DOHH2 (cell line): ENCODE measurements at regions not wholly inside any gene's neighbourhood (a gene's known extent, or its start where the extent isn't known, plus 50 kb on each side); places are given as distances from the start of the nearest gene placed in this dataset.

Experiments
- H3F3A ChIP-seq: fragments of 200-600 bp; sonication (generic), shearing (Covaris generic); 2 replicates; pipeline ENCODE4 v1.6.0; 2016; ENCODE audit warnings: antibody characterized with exemption, mild to moderate bottlenecking; ENCODE audit not compliant: control insufficient read depth, insufficient read depth
- H3K27ac ChIP-seq: fragments of 200-600 bp; sonication (generic); 2 replicates; pipeline ENCODE4 v1.5.1; 2014; ENCODE audit warnings: low read depth, mild to moderate bottlenecking, low read length, moderate library complexity
- H3K27me3 ChIP-seq: fragments of 200-600 bp; sonication (generic); 2 replicates; pipeline ENCODE4 v1.6.1; 2014; ENCODE audit warnings: mild to moderate bottlenecking, low read length, mixed read lengths; ENCODE audit not compliant: control insufficient read depth
- H3K36me3 ChIP-seq: fragments of 200-600 bp; sonication (generic); 2 replicates; pipeline ENCODE4 v1.6.1; 2014; ENCODE audit warnings: mild to moderate bottlenecking, low read length, moderate library complexity, mixed read lengths; ENCODE audit not compliant: control insufficient read depth
- H3K4me1 ChIP-seq: fragments of 200-600 bp; sonication (generic); 2 replicates; pipeline ENCODE4 v1.6.1; 2014; ENCODE audit warnings: mild to moderate bottlenecking, low read length, mixed read lengths; ENCODE audit not compliant: control insufficient read depth
- H3K4me2 ChIP-seq: fragments of 200-600 bp; sonication (generic); 2 replicates; pipeline ENCODE4 v1.6.0; 2014; ENCODE audit warnings: mild to moderate bottlenecking, low read length, moderate library complexity
- H3K4me3 ChIP-seq: fragments of 200-600 bp; sonication (generic); 2 replicates; pipeline ENCODE4 v1.5.1; 2014; ENCODE audit warnings: mild to moderate bottlenecking, low read length, mixed read lengths
- H3K79me2 ChIP-seq: fragments of 200-600 bp; sonication (generic); 2 replicates; pipeline ENCODE4 v1.6.1; 2014; ENCODE audit warnings: mild to moderate bottlenecking, low read length, mixed read lengths; ENCODE audit not compliant: control insufficient read depth
- H3K9me2 ChIP-seq: fragments of 200-600 bp; sonication (generic); replicated peaks from 2 replicates; pipeline ENCODE4 v1.6.1; 2014; ENCODE audit warnings: mild to moderate bottlenecking, low read length, mixed read lengths; ENCODE audit not compliant: control insufficient read depth
- H3K9me3 ChIP-seq: fragments of 200-600 bp; sonication (generic); 2 replicates; pipeline ENCODE4 v1.6.1; 2014; ENCODE audit warnings: antibody characterized with exemption, low read length, mixed read lengths; ENCODE audit not compliant: control insufficient read depth, insufficient read depth
- H4K20me1 ChIP-seq: fragments of 200-600 bp; sonication (generic); 2 replicates; pipeline ENCODE4 v1.6.0; 2014; ENCODE audit warnings: low read depth, mild to moderate bottlenecking, antibody characterized with exemption, low read length, moderate library complexity; ENCODE audit not compliant: control insufficient read depth, insufficient read depth
- EZH2phosphoT487 ChIP-seq: fragments of 200-600 bp; sonication (generic); IDR thresholded peaks from 2 replicates; pipeline ENCODE4 v1.6.1; 2017; ENCODE audit warnings: borderline replicate concordance, mild to moderate bottlenecking, antibody characterized with exemption, low read length, moderate library complexity, mixed read lengths
- TF ChIP-seq, protein P1 (sequence below): fragments of 200-600 bp; sonication (generic); IDR thresholded peaks from one replicate; pipeline ENCODE4 v1.5.1; 2014; ENCODE audit warnings: antibody characterized with exemption, mild to moderate bottlenecking, low read depth, low read length; ENCODE audit not compliant: poor library complexity, severe bottlenecking

GRCh38 chr13:107643615-107644014 is 571.7 kb downstream of the LIG4 start:
- no peak overlapping the region for H3K4me3 ChIP-seq
- TF ChIP-seq, protein P1, sequence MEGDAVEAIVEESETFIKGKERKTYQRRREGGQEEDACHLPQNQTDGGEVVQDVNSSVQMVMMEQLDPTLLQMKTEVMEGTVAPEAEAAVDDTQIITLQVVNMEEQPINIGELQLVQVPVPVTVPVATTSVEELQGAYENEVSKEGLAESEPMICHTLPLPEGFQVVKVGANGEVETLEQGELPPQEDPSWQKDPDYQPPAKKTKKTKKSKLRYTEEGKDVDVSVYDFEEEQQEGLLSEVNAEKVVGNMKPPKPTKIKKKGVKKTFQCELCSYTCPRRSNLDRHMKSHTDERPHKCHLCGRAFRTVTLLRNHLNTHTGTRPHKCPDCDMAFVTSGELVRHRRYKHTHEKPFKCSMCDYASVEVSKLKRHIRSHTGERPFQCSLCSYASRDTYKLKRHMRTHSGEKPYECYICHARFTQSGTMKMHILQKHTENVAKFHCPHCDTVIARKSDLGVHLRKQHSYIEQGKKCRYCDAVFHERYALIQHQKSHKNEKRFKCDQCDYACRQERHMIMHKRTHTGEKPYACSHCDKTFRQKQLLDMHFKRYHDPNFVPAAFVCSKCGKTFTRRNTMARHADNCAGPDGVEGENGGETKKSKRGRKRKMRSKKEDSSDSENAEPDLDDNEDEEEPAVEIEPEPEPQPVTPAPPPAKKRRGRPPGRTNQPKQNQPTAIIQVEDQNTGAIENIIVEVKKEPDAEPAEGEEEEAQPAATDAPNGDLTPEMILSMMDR, result no peak
- no peak for TF ChIP-seq EZH2phosphoT487
- H3K79me2 ChIP-seq, result no peaks in the 10 kb centered on the region
- H3K9me2 ChIP-seq, result no peaks in the 10 kb centered on the region
- H4K20me1 ChIP-seq, result no peaks in the 10 kb centered on the region
- no peaks in the 10 kb centered on the region for H3K27me3 ChIP-seq
- H3K4me2 ChIP-seq, result no peak overlapping the region
- H3K36me3 ChIP-seq, result no peaks in the 10 kb centered on the region
- no peaks in the 10 kb centered on the region for H3F3A ChIP-seq
- no peak overlapping the region for H3K27ac ChIP-seq
- no peaks in the 10 kb centered on the region for H3K4me1 ChIP-seq
- no peaks in the 10 kb centered on the region for H3K9me3 ChIP-seq

GRCh38 chr13:107642831-107643230 is 572.5 kb downstream of the LIG4 start:
- no peaks in the 10 kb centered on the region for H4K20me1 ChIP-seq
- H3K36me3 ChIP-seq, result no peaks in the 10 kb centered on the region
- H3K4me1 ChIP-seq, result no peaks in the 10 kb centered on the region
- H3K9me2 ChIP-seq, result no peaks in the 10 kb centered on the region
- no peak overlapping the region for H3K4me2 ChIP-seq
- H3K27ac ChIP-seq, result no peak overlapping the region
- H3K4me3 ChIP-seq, result no peak overlapping the region
- no peak for TF ChIP-seq EZH2phosphoT487
- TF ChIP-seq, protein P1, result no peak
- no peaks in the 10 kb centered on the region for H3K79me2 ChIP-seq
- H3F3A ChIP-seq, result no peaks in the 10 kb centered on the region
- H3K9me3 ChIP-seq, result no peaks in the 10 kb centered on the region
- H3K27me3 ChIP-seq, result no peaks in the 10 kb centered on the region

DNA sequence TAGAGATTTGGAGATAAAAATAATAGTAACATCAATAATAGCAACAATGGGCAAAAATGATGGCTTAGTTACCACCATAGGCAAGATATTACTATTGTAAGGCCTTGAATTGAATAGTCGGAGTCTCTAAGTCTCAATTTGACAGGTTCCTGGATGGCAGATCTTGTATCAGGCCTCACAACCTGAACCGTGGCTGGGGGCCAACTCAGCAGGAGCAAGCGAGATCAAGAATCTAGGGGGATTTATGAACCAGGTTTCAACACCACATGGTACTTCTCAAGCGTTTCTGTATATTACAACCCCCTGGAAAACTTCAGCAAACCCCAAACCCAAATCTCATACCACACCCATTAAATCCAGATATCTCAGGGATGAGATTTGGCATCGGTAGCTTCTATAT is 573.8 kb downstream of the LIG4 start:
- no peaks in the 10 kb centered on the region for H3K4me1 ChIP-seq
- H3K79me2 ChIP-seq, result no peaks in the 10 kb centered on the region
- TF ChIP-seq, protein P1, result no peak
- no peak for TF ChIP-seq EZH2phosphoT487
- H3K9me2 ChIP-seq, result no peaks in the 10 kb centered on the region
- H3K4me3 ChIP-seq, result no peak overlapping the region
- no peaks in the 10 kb centered on the region for H4K20me1 ChIP-seq
- H3K27ac ChIP-seq, result no peak overlapping the region
- H3F3A ChIP-seq, result no peaks in the 10 kb centered on the region
- no peaks in the 10 kb centered on the region for H3K27me3 ChIP-seq
- no peak overlapping the region for H3K4me2 ChIP-seq
- H3K36me3 ChIP-seq, result no peaks in the 10 kb centered on the region
- H3K9me3 ChIP-seq, result no peaks in the 10 kb centered on the region

GRCh38 chr13:107625648-107626047 is 589.7 kb downstream of the LIG4 start:
- H3K27ac ChIP-seq, result no peak overlapping the region
- TF ChIP-seq, protein P1, result no peak
- TF ChIP-seq EZH2phosphoT487, result no peak
- no peaks in the 10 kb centered on the region for H3K9me2 ChIP-seq
- no peaks in the 10 kb centered on the region for H3F3A ChIP-seq
- H3K4me3 ChIP-seq, result no peak overlapping the region
- H3K36me3 ChIP-seq, result no peaks in the 10 kb centered on the region
- no peaks in the 10 kb centered on the region for H3K27me3 ChIP-seq
- H3K79me2 ChIP-seq, result no peaks in the 10 kb centered on the region
- no peak overlapping the region for H3K4me2 ChIP-seq
- no peaks in the 10 kb centered on the region for H3K9me3 ChIP-seq
- H4K20me1 ChIP-seq, result no peaks in the 10 kb centered on the region
- no peaks in the 10 kb centered on the region for H3K4me1 ChIP-seq
